Right lobe of liver (tissue), 6 donors: ENCODE measurements at regions not wholly inside any gene's neighbourhood (a gene's known extent, or its start where the extent isn't known, plus 50 kb on each side); places are given as distances from the start of the nearest gene placed in this dataset.

Experiments
- ATAC-seq, 4 donors: fragments of 200-7000 bp; cut with Tn5 transposase; one replicate each; pipeline ENCODE4 v1.9.1; 2020; ENCODE audit warnings: mild to moderate bottlenecking in 4 of 4, moderate library complexity in 4 of 4
- DNase-seq, 3 donors: peaks; one replicate each; pipeline ENCODE4 v3.0.0-alpha.2; 2020
- H3K27ac ChIP-seq, 3 donors: fragments of 200-600 bp; one replicate each; pipeline ENCODE4 v1.8.0; 2022
- H3K27me3 ChIP-seq, 2 donors: fragments of 200-600 bp; one replicate each; pipeline ENCODE4 v1.8.0; 2022
- H3K36me3 ChIP-seq, 4 donors: fragments of 200-600 bp; sonication (generic) in 1 of 4; one replicate each; pipeline versions ENCODE4 v1.5.1 to v1.8.0; 2017 to 2022; ENCODE audit warnings: control low read depth in 1 of 4
- H3K4me1 ChIP-seq, 4 donors: fragments of 200-600 bp; sonication (generic) in 1 of 4; one replicate each; pipeline versions ENCODE4 v1.5.1 to v1.8.0; 2017 to 2022; ENCODE audit warnings: control low read depth in 1 of 4
- H3K4me3 ChIP-seq, 3 donors: fragments of 200-600 bp; one replicate each; pipeline ENCODE4 v1.8.0; 2022
- H3K9me3 ChIP-seq, 4 donors: fragments of 200-600 bp; sonication (generic) in 1 of 4; one replicate each; pipeline versions ENCODE4 v1.5.1 to v1.8.0; 2017 to 2022; ENCODE audit warnings: control low read depth in 1 of 4
- CTCF ChIP-seq, 4 donors: fragments of 200-600 bp in 3 of 4; fragments of 450-650 bp in 1 of 4; IDR thresholded peaks; one replicate each; pipeline versions ENCODE4 v1.5.1 to v1.8.0; 2016 to 2022; ENCODE audit warnings: antibody characterized with exemption in 4 of 4, mild to moderate bottlenecking in 2 of 4
- POLR2A ChIP-seq: fragments of 450-650 bp; IDR thresholded peaks from one replicate; pipeline ENCODE4 v1.6.1; 2017; ENCODE audit warnings: antibody characterized with exemption, mild to moderate bottlenecking
- WGBS: methylation state at CpG from one replicate; pipeline ENCODE4 v1.1.6; 2018; ENCODE audit warnings: low coverage, low lambda C conversion rate; ENCODE audit not compliant: insufficient coverage; ENCODE audit errors: missing lambda C conversion rate; 5-methylcytosine and 5-hydroxymethylcytosine counted together
- intact Hi-C, 2 donors: fragments of 100-400 bp; cut with DNase I; formaldehyde crosslinking; loops; one replicate each; pipeline versions ENCODE4 v1.11.2 to v1.14.1; 2022
- donor health status: DM: no; HTN: yes; CAD: no.
- donor health status: DM: no; HTN: no; CAD: no.
- donor health status: DM: no; HTN: no; CAD: no.
- donor health status: DM: no; HTN: yes; CAD: no.
- donor health status: DM: no; HTN: yes; CAD: no.

GRCh38 chr18:10059610-10060468 is 146.0 kb downstream of the VAPA start:
- Histone ChIP-seq H3K36me3 (no peaks in the 10 kb centered on the region), H3K4me3 (no peak overlapping the region), H3K4me1 (no peaks in the 10 kb centered on the region), H3K27me3 (no peaks in the 10 kb centered on the region), H3K27ac (no peak overlapping the region), H3K9me3 (no peaks in the 10 kb centered on the region)
- ATAC-seq: no peak
- 45% methylated on average over 16 of the region's 22 CpGs for WGBS
- no peak for DNase-seq
- TF ChIP-seq POLR2A (no peak), CTCF (IDR thresholded peaks at IDR 0.05) (no peak)
- intact Hi-C loops: no loop called here

GRCh38 chr18:10060469-10060782 is 146.6 kb downstream of the VAPA start:
- no CpG with 5 or more reads among the region's 6 CpGs for WGBS
- intact Hi-C loops: no loop called here

GRCh38 chr18:10060841-10061240 is 147.0 kb downstream of the VAPA start:
- no peaks in the 10 kb centered on the region for H3K27me3 ChIP-seq
- no peak for DNase-seq
- no peak overlapping the region for H3K27ac ChIP-seq
- ATAC-seq: no peak
- intact Hi-C loops: no loop called here
- WGBS: 58% methylated on average over 3 of the region's 3 CpGs
- no peaks in the 10 kb centered on the region for H3K4me1 ChIP-seq
- no peaks in the 10 kb centered on the region for H3K36me3 ChIP-seq
- no peak overlapping the region for H3K4me3 ChIP-seq
- H3K9me3 ChIP-seq: no peaks in the 10 kb centered on the region
- TF ChIP-seq POLR2A (no peak), CTCF (IDR thresholded peaks at IDR 0.05) (no peak)

More at GRCh38 chr18:10060469-10060782, 146.6 kb downstream of the VAPA start:
- H3K27me3 ChIP-seq: no peaks in the 10 kb centered on the region
- H3K9me3 ChIP-seq: no peaks in the 10 kb centered on the region
- no peaks in the 10 kb centered on the region for H3K4me1 ChIP-seq
- H3K27ac ChIP-seq: no peak overlapping the region
- H3K4me3 ChIP-seq: no peak overlapping the region
- TF ChIP-seq CTCF (IDR thresholded peaks at IDR 0.05): no peak
- no peak for TF ChIP-seq POLR2A
- no peak for DNase-seq
- no peak for ATAC-seq
- no peaks in the 10 kb centered on the region for H3K36me3 ChIP-seq

- H3K4me1 ChIP-seq: no peaks in the 10 kb centered on the region
- no peak for TF ChIP-seq POLR2A
- TF ChIP-seq CTCF (IDR thresholded peaks at IDR 0.05): no peak
Observed at GRCh38 chr18:10061566-10062140, 147.8 kb downstream of the VAPA start.

More at GRCh38 chr18:10061566-10062140, 147.8 kb downstream of the VAPA start:
- Histone ChIP-seq H3K27ac (no peak overlapping the region), H3K4me3 (no peak overlapping the region), H3K36me3 (no peaks in the 10 kb centered on the region), H3K9me3 (no peaks in the 10 kb centered on the region), H3K27me3 (no peaks in the 10 kb centered on the region)
- ATAC-seq: no peak
- intact Hi-C loops: no loop called here
- no peak for DNase-seq
- 68% methylated on average over 4 of the region's 4 CpGs for WGBS
